HG02981 (cell line): ENCODE measurements at regions not wholly inside any gene's neighbourhood (a gene's known extent, or its start where the extent isn't known, plus 50 kb on each side); places are given as distances from the start of the nearest gene placed in this dataset.
"Not testable (repeated sequence)": the region's sequence is repeated elsewhere in the genome, so short reads cannot be mapped to it uniquely, and the experiment has no call there.

ENCODE experiments used
- ATAC-seq: cut with Tn5 transposase; IDR thresholded peaks from one replicate; pipeline ENCODE4 v1.9.1; 2021; ENCODE audit warnings: mild to moderate bottlenecking, moderate library complexity; ENCODE audit not compliant: unreplicated experiment

- no peak for ATAC-seq
Measured at GRCh38 chr4:174401471-174402130, 117.9 kb downstream of the CEP44 start.

DNA sequence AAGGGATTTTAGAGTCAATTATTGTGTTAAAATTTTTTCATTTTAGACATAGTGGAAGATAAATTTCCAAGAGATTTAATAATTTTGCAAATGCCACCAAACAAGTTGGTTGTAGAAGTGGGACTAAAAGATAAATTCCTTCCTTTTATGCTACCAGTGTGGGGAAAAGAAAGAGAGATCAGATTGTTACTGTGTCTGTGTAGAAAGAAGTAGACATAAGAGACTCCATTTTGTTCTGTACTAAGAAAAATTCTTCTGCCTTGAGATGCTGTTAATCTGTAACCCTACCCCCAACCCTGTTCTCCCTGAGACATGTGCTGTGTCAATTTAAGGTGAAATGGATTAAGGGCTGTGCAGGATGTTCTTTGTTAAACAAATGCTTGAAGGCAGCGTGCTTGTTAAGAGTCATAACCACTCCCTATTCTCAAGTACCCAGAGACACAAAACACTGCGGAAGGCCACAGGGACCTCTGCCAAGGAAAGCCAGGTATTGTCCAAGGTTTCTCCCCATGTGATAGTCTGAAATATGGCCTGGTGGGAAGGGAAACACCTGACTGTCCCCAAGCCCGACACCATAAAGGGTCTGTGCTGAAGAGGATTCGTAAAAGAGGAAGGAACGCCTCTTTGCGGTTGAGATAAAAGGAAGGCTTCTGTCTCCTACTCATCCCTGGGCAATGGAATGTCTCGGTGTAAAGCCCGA is 117.0 kb downstream of the CEP44 start:
- not testable (repeated sequence) for ATAC-seq

DNA sequence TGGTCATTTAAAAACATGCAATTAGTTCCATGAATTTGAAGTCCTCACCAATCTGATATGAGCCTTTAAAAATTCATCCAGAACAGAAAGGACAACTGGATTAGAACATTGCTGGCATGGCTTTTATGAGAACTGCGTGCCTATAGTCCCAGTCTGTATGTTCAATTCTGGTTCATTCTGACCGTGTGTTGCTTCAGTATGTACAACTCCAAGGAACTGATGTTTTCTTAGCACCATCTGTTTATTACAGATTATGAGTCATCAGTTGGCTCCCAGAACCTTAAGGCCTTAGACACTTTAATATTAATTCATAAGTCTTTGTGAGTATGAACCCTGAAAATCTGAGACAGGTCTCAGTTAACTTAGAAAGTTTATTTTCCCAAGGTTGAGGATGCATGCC is 115.0 kb downstream of the CEP44 start:
- ATAC-seq = no peak

DNA sequence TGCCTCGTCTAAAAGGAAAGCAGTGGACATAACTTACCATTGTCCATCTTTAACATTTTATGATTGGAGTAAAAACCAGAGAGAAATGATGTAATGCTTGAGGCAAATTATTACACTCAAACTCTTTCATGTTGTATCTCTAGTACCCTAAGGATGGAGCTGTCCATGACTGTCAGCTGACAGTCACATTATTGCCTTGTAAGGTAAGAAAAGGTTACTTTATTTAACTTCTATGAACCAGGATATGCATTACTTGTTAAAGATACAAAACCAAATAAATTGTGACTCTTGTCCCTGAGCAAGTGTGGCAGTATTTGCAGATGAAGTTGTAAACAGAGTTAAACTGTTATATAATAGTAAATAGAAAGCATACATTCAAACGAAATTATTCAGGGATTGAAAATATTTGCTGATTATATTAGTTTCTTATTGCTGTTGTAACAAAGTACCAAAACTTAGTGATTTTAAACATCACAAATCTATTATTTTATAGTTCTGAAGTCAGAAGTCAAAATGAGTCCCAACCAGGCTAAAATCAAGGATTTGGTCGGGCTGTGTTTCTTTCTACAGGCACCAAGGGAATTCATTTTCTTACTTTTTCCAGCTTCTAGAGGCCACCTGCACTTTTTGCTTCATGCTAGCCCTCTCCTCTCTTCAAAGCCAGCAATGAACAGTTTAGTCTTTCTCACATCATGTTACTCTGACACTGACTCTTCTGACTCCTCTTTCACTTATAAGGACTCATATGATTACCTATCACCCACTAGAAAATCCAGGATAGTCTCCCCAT is 113.8 kb downstream of the CEP44 start:
- no peak for ATAC-seq

DNA sequence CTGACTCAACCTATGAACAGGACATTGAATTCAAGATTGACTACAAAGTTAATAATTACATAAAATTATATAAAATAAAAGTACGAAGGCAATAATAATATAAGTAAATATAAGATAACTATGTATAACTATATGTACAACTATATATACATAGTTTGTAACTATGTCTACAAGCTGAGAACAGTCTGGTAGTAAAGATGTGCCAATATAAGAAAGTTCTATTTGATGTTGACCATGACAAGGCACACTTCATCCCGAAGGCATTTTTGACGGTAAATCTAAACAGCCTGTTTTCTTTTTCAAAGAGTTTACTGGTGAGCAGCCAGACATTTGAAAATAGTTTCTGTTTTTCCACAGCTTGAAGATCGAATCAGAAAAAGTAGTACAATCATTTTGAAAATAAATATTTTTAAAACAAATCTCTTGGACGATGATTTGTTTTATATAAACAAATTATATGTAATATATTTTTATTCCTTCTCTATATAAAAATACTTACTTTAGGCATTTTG is 112.9 kb downstream of the CEP44 start:
- no peak for ATAC-seq

- ATAC-seq = peak; percentile 62
Measured at GRCh38 chr4:174394915-174395314, 111.2 kb downstream of the CEP44 start.

GRCh38 chr4:174389439-174389838 is 105.7 kb downstream of the CEP44 start:
- no peak for ATAC-seq

DNA sequence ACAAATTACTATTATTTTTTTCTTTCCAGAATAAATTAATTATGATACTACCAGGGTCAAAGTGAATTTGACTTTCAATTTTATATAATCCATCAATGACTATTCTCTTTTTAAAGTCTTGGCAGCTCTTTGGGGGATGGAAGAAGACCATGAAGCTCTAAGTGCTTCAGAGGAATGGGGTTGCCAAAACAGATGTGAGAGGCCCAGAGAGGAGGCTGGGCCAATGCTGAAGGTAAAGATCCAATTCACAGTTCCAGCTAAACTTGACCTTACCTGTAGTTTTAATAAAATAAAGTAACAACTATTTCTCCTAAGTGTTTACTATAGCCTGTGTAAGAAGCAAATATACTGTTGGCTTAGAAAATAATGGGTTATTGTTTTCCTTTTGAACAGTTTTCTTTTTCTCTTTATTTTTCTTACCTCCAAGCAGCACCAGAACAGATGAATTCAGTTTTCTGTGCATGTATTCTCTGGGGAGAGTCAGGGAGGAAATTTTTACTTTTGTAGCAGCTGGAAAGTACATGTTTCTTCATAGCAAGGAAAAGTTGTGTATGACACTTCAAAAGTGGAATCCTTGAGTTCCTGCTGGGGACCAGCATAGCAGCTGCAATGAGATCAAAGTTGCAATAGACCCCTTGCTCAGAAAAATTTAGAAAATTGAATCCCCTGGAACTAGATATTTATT is 104.9 kb downstream of the CEP44 start:
- no peak for ATAC-seq

DNA sequence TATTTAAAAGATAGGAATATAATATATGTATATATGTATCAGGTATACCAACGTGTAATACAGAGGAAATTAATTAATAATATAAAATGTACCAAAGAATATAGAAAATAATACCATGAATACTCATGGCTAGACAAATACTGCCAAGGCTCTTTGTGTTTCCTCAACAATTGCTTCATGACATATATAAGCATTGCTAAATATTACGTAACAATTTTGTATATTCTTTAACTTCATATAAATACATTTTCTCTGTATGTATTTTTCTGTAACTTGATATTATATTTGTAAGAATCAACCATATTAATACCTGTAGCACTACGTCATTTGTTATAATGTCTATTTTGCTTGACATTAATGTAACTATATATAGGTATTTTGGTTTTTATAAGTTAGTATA is 104.0 kb downstream of the CEP44 start:
- ATAC-seq = no peak

- no peak for ATAC-seq
Measured at GRCh38 chr4:174387143-174387542, 103.4 kb downstream of the CEP44 start.

GRCh38 chr4:174383783-174384182 is 100.1 kb downstream of the CEP44 start:
- no peak for ATAC-seq

DNA sequence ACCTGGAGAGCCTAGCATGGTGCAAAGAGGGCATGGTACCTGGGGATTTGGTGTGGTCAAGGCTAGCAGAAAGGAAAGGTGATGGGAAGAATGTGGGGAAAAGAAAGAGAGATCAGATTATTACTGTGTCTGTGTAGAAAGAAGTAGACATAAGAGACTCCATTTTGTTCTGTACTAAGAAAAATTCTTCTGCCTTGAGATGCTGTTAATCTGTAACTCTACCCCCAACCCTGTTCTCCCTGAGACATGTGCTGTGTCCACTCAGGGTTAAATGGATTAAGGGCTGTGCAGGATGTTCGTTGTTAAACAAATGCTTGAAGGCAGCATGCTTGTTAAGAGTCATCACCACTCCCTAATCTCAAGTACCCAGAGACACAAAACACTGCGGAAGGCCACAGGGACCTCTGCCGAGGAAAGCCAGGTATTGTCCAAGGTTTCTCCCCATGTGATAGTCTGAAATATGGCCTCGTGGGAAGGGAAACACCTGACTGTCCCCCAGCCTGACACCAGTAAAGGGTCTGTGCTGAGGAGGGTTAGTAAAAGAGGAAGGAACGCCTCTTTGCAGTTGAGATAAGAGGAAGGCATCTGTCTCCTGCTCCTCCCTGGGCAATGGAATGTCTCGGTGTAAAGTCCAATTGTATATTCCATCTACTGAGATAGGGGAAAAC is 99.4 kb downstream of the CEP44 start:
- not testable (repeated sequence) for ATAC-seq
